ENCODE measurements at regions not wholly inside any gene's neighbourhood (a gene's known extent, or its start where the extent isn't known, plus 50 kb on each side); places are given as distances from the start of the nearest gene placed in this dataset.

- Histone ChIP-seq H3K9ac (ENCODE audit: low read length) (no peak overlapping the region), H3K4me3 (ENCODE audit: insufficient read depth, low read depth, low read length) (no peak overlapping the region), H4K20me1 (ENCODE audit: insufficient read depth, low read length) (no peaks in the 10 kb centered on the region), H3K4me1 (ENCODE audit: insufficient read depth, low read length) (no peaks in the 10 kb centered on the region), H2AFZ (ENCODE audit: low read depth, low read length) (no peak overlapping the region), H3K27ac (ENCODE audit: low read depth, low read length) (no peak overlapping the region), H3K79me2 (ENCODE audit: insufficient read depth, low read length) (no peaks in the 10 kb centered on the region), H3K36me3 (ENCODE audit: insufficient read depth, low read length) (no peaks in the 10 kb centered on the region), H3K9me3 (ENCODE audit: insufficient read depth, low read depth, low read length) (no peaks in the 10 kb centered on the region), H3K4me2 (ENCODE audit: low read length) (no peak overlapping the region), H3K27me3 (ENCODE audit: insufficient read depth, low read length) (no peaks in the 10 kb centered on the region)
- no peak overlapping the region for H3K27ac Mint-ChIP-seq (ENCODE audit: unreplicated experiment)
- H3K27me3 Mint-ChIP-seq (ENCODE audit: low read depth, unreplicated experiment): no peaks in the 10 kb centered on the region
- H3K4me3 Mint-ChIP-seq (ENCODE audit: unreplicated experiment): no peak overlapping the region
- TF ChIP-seq EZH2 (IDR thresholded peaks at IDR 0.05; ENCODE audit: insufficient read depth, low read length) (no peak), CTCF (IDR thresholded peaks at IDR 0.05; ENCODE audit: insufficient read depth, low read depth, low read length) (no peak)
- FAIRE-seq (no peak), DNase-seq (ENCODE audit: low read depth) (no peak)
- no peaks in the 10 kb centered on the region for H3K4me1 Mint-ChIP-seq (ENCODE audit: low read depth, unreplicated experiment)
- H3K36me3 Mint-ChIP-seq (ENCODE audit: low read depth, unreplicated experiment): no peaks in the 10 kb centered on the region
- no peaks in the 10 kb centered on the region for H3K9me3 Mint-ChIP-seq (ENCODE audit: unreplicated experiment)
Measured at GRCh38 chr21:24727803-24728440, 879.4 kb downstream of the MRPL39 start.

GRCh38 chr21:24716281-24716918 lies 890.9 kb downstream of the MRPL39 start:
- no peaks in the 10 kb centered on the region for H3K27me3 Mint-ChIP-seq (ENCODE audit: low read depth, unreplicated experiment)
- no peak overlapping the region for H3K27ac Mint-ChIP-seq (ENCODE audit: unreplicated experiment)
- Histone ChIP-seq H4K20me1 (ENCODE audit: insufficient read depth, low read length) (no peaks in the 10 kb centered on the region), H2AFZ (ENCODE audit: low read depth, low read length) (no peak overlapping the region), H3K79me2 (ENCODE audit: insufficient read depth, low read length) (no peaks in the 10 kb centered on the region), H3K27me3 (ENCODE audit: insufficient read depth, low read length) (no peaks in the 10 kb centered on the region), H3K9ac (ENCODE audit: low read length) (no peak overlapping the region), H3K36me3 (ENCODE audit: insufficient read depth, low read length) (no peaks in the 10 kb centered on the region), H3K4me3 (ENCODE audit: insufficient read depth, low read depth, low read length) (no peak overlapping the region), H3K4me1 (ENCODE audit: insufficient read depth, low read length) (no peaks in the 10 kb centered on the region), H3K27ac (ENCODE audit: low read depth, low read length) (no peak overlapping the region), H3K4me2 (ENCODE audit: low read length) (no peak overlapping the region), H3K9me3 (ENCODE audit: insufficient read depth, low read depth, low read length) (no peaks in the 10 kb centered on the region)
- H3K36me3 Mint-ChIP-seq (ENCODE audit: low read depth, unreplicated experiment): no peaks in the 10 kb centered on the region
- H3K4me1 Mint-ChIP-seq (ENCODE audit: low read depth, unreplicated experiment): no peaks in the 10 kb centered on the region
- no peak overlapping the region for H3K4me3 Mint-ChIP-seq (ENCODE audit: unreplicated experiment)
- no peaks in the 10 kb centered on the region for H3K9me3 Mint-ChIP-seq (ENCODE audit: unreplicated experiment)
- DNase-seq (ENCODE audit: low read depth): no peak
- no peak for FAIRE-seq
- TF ChIP-seq CTCF (IDR thresholded peaks at IDR 0.05; ENCODE audit: insufficient read depth, low read depth, low read length) (no peak), EZH2 (IDR thresholded peaks at IDR 0.05; ENCODE audit: insufficient read depth, low read length) (no peak)

DNA sequence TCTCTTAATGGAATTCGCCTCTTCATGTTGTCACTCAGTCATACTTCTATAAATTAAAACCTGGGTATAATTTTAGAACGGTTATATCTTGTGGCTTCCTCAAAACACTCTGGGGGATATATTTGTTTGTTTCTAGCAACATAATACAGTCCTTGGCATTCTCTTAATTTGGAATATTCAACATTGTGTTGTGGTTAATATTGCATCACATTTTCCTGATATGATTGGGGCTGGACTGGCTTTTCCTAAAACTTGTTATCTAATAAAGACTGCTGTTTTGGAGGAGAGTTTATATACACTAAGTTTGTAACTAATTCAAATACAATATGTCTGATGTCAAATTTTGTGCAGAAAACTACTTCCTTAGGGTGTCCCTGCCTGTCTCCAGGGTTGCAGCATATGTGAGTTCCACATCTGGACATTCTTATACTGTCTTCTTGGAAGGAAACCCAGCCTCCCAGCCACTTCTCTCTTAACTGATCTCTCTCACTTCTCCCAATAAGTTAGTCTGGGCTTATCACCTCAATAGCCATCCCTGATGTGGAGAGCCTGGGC lies 892.6 kb downstream of the MRPL39 start:
- H4K20me1 ChIP-seq (ENCODE audit: insufficient read depth, low read length): no peaks in the 10 kb centered on the region
- H3K9me3 ChIP-seq (ENCODE audit: insufficient read depth, low read depth, low read length): no peaks in the 10 kb centered on the region
- no peak overlapping the region for H3K4me3 ChIP-seq (ENCODE audit: insufficient read depth, low read depth, low read length)
- no peak overlapping the region for H3K4me3 Mint-ChIP-seq (ENCODE audit: unreplicated experiment)
- no peak overlapping the region for H3K27ac Mint-ChIP-seq (ENCODE audit: unreplicated experiment)
- H3K36me3 Mint-ChIP-seq (ENCODE audit: low read depth, unreplicated experiment): no peaks in the 10 kb centered on the region
- DNase-seq (ENCODE audit: low read depth) (no peak), FAIRE-seq (no peak)
- H3K9me3 Mint-ChIP-seq (ENCODE audit: unreplicated experiment): no peaks in the 10 kb centered on the region
- H3K27me3 Mint-ChIP-seq (ENCODE audit: low read depth, unreplicated experiment): no peaks in the 10 kb centered on the region
- H3K27ac ChIP-seq (ENCODE audit: low read depth, low read length): no peak overlapping the region
- no peaks in the 10 kb centered on the region for H3K4me1 ChIP-seq (ENCODE audit: insufficient read depth, low read length)
- TF ChIP-seq EZH2 (IDR thresholded peaks at IDR 0.05; ENCODE audit: insufficient read depth, low read length) (no peak), CTCF (IDR thresholded peaks at IDR 0.05; ENCODE audit: insufficient read depth, low read depth, low read length) (no peak)
- H3K4me2 ChIP-seq (ENCODE audit: low read length): no peak overlapping the region
- no peaks in the 10 kb centered on the region for H3K27me3 ChIP-seq (ENCODE audit: insufficient read depth, low read length)
- no peak overlapping the region for H3K9ac ChIP-seq (ENCODE audit: low read length)
- H2AFZ ChIP-seq (ENCODE audit: low read depth, low read length): no peak overlapping the region
- no peaks in the 10 kb centered on the region for H3K79me2 ChIP-seq (ENCODE audit: insufficient read depth, low read length)
- no peaks in the 10 kb centered on the region for H3K4me1 Mint-ChIP-seq (ENCODE audit: low read depth, unreplicated experiment)
- H3K36me3 ChIP-seq (ENCODE audit: insufficient read depth, low read length): no peaks in the 10 kb centered on the region

Measured in astrocyte (in vitro differentiated cells and primary cell).